OCI-LY1 (cell line): ENCODE measurements at regions not wholly inside any gene's neighbourhood (a gene's known extent, or its start where the extent isn't known, plus 50 kb on each side); places are given as distances from the start of the nearest gene placed in this dataset.

Source experiments
- H2AFZ ChIP-seq: fragments of 200-600 bp; sonication (generic), shearing (Covaris generic); 2 replicates; pipeline ENCODE4 v1.6.0; 2014; ENCODE audit warnings: antibody characterized with exemption, mild to moderate bottlenecking, low read length
- H3F3A ChIP-seq: fragments of 200-600 bp; sonication (generic), shearing (Covaris generic); 2 replicates; pipeline ENCODE4 v1.6.0; 2014; ENCODE audit warnings: mild to moderate bottlenecking, antibody characterized with exemption, low read length, moderate library complexity; ENCODE audit not compliant: insufficient read depth
- H3K27ac ChIP-seq: fragments of 200-600 bp; sonication (generic); 2 replicates; pipeline ENCODE4 v1.5.1; 2014; ENCODE audit warnings: low read length, mixed run types, mild to moderate bottlenecking, low read depth; ENCODE audit not compliant: poor library complexity, severe bottlenecking
- H3K27me3 ChIP-seq: fragments of 200-600 bp; sonication (generic); 2 replicates; pipeline ENCODE4 v1.6.0; 2014; ENCODE audit warnings: antibody characterized with exemption, mild to moderate bottlenecking, low read length, moderate library complexity; ENCODE audit not compliant: insufficient read depth
- H3K36me3 ChIP-seq: fragments of 200-600 bp; sonication (generic); 2 replicates; pipeline ENCODE4 v1.6.1; 2014; ENCODE audit warnings: mild to moderate bottlenecking, antibody characterized with exemption, low read length, moderate library complexity, mixed read lengths; ENCODE audit not compliant: insufficient read depth
- H3K4me1 ChIP-seq: fragments of 200-600 bp; sonication (generic); 2 replicates; pipeline ENCODE4 v1.5.1; 2014; ENCODE audit warnings: mild to moderate bottlenecking, low read length, moderate library complexity; ENCODE audit not compliant: insufficient read depth, severe bottlenecking
- H3K4me2 ChIP-seq: fragments of 200-600 bp; sonication (generic), shearing (Covaris generic); 2 replicates; pipeline ENCODE4 v1.6.1; 2014; ENCODE audit warnings: low read length
- H3K4me3 ChIP-seq: fragments of 200-600 bp; sonication (generic); 2 replicates; pipeline ENCODE4 v1.5.1; 2014; ENCODE audit warnings: low read length, low read depth, mild to moderate bottlenecking, mixed read lengths; ENCODE audit not compliant: poor library complexity, severe bottlenecking
- H3K79me2 ChIP-seq: fragments of 200-600 bp; shearing (Covaris generic); 2 replicates; pipeline ENCODE4 v1.6.1; 2016; ENCODE audit warnings: mixed run types, low read length, mixed read lengths; ENCODE audit not compliant: insufficient read depth
- H3K9ac ChIP-seq: fragments of 200-600 bp; sonication (generic), shearing (Covaris generic); 2 replicates; pipeline ENCODE4 v1.6.1; 2014; ENCODE audit warnings: mild to moderate bottlenecking, low read length, mixed read lengths
- H3K9me2 ChIP-seq: fragments of 200-600 bp; sonication (generic), shearing (Covaris generic); 2 replicates; pipeline ENCODE4 v1.6.1; 2014; ENCODE audit warnings: low read depth, mild to moderate bottlenecking, low read length, mixed read lengths
- H3K9me3 ChIP-seq: fragments of 200-600 bp; shearing (Covaris generic); 2 replicates; pipeline ENCODE4 v1.6.1; 2014; ENCODE audit warnings: low read length, mixed read lengths
- H4K20me1 ChIP-seq: fragments of 200-600 bp; sonication (generic), shearing (Covaris generic); 2 replicates; pipeline ENCODE4 v1.6.0; 2016; ENCODE audit warnings: mild to moderate bottlenecking, low read length; ENCODE audit not compliant: insufficient read depth
- CTCF ChIP-seq: fragments of 200-600 bp; sonication (generic), shearing (Covaris generic); IDR thresholded peaks from 2 replicates; pipeline ENCODE4 v1.5.1; 2017; ENCODE audit warnings: mild to moderate bottlenecking, antibody characterized with exemption, low read length, moderate library complexity, mixed read lengths
- EZH2 ChIP-seq: fragments of 200-600 bp; sonication (generic), shearing (Covaris generic); IDR thresholded peaks from 2 replicates; pipeline ENCODE4 v1.8.0; 2017; ENCODE audit warnings: borderline replicate concordance, mixed run types, mild to moderate bottlenecking, antibody characterized with exemption, low read length, moderate library complexity, mixed read lengths

- TF ChIP-seq CTCF: no peak
- no peak for TF ChIP-seq EZH2
- H3K9me2 ChIP-seq: no peaks in the 10 kb centered on the region
These were observed 202.2 kb upstream of the ADAMTS9 start for GRCh38 chr3:64890006-64890405.

GRCh38 chr3:64888840-64889392 is 201.1 kb upstream of the ADAMTS9 start:
- TF ChIP-seq EZH2: no peak
- TF ChIP-seq CTCF: no peak
- Histone ChIP-seq H2AFZ (no peak overlapping the region), H3K9me2 (no peaks in the 10 kb centered on the region), H3K4me2 (no peak overlapping the region), H4K20me1 (no peaks in the 10 kb centered on the region), H3K4me3 (no peak overlapping the region), H3K4me1 (no peaks in the 10 kb centered on the region), H3K27ac (no peak overlapping the region), H3F3A (no peaks in the 10 kb centered on the region), H3K9me3 (no peaks in the 10 kb centered on the region), H3K27me3 (no peaks in the 10 kb centered on the region), H3K9ac (no peak overlapping the region), H3K36me3 (no peaks in the 10 kb centered on the region), H3K79me2 (no peaks in the 10 kb centered on the region)

More at GRCh38 chr3:64890006-64890405, 202.2 kb upstream of the ADAMTS9 start:
- Histone ChIP-seq H3K4me2 (no peak overlapping the region), H3K9me3 (no peaks in the 10 kb centered on the region), H3K27ac (no peak overlapping the region), H4K20me1 (no peaks in the 10 kb centered on the region), H3K27me3 (no peaks in the 10 kb centered on the region), H3K36me3 (no peaks in the 10 kb centered on the region), H2AFZ (no peak overlapping the region), H3K4me3 (no peak overlapping the region), H3F3A (no peaks in the 10 kb centered on the region), H3K9ac (no peak overlapping the region), H3K79me2 (no peaks in the 10 kb centered on the region), H3K4me1 (no peaks in the 10 kb centered on the region)

GRCh38 chr3:64888165-64888564 is 200.4 kb upstream of the ADAMTS9 start:
- H3K9me3 ChIP-seq: no peaks in the 10 kb centered on the region
- H3K9me2 ChIP-seq: no peaks in the 10 kb centered on the region
- no peak overlapping the region for H3K4me3 ChIP-seq
- no peaks in the 10 kb centered on the region for H3K36me3 ChIP-seq
- no peaks in the 10 kb centered on the region for H3F3A ChIP-seq
- H3K9ac ChIP-seq: no peak overlapping the region
- no peaks in the 10 kb centered on the region for H3K4me1 ChIP-seq
- no peaks in the 10 kb centered on the region for H4K20me1 ChIP-seq
- TF ChIP-seq CTCF (no peak), EZH2 (no peak)
- no peaks in the 10 kb centered on the region for H3K27me3 ChIP-seq
- H3K4me2 ChIP-seq: no peak overlapping the region
- no peaks in the 10 kb centered on the region for H3K79me2 ChIP-seq
- no peak overlapping the region for H3K27ac ChIP-seq
- H2AFZ ChIP-seq: no peak overlapping the region
